A549 (cell line): ENCODE measurements at regions not wholly inside any gene's neighbourhood (a gene's known extent, or its start where the extent isn't known, plus 50 kb on each side); places are given as distances from the start of the nearest gene placed in this dataset.

Experiments
- JUNB ChIP-seq: fragments of >200 bp; sonication (Bioruptor Twin); formaldehyde crosslinking; IDR thresholded peaks from 2 replicates; pipeline ENCODE4 v1.6.1; 2016
- MAFK ChIP-seq: fragments of 450-650 bp; IDR thresholded peaks from 2 replicates; pipeline ENCODE4 v1.6.1; 2014; ENCODE audit not compliant: partially characterized antibody
- MYC ChIP-seq: IDR thresholded peaks from 2 replicates; pipeline ENCODE4 v1.6.1; 2012; ENCODE audit warnings: mild to moderate bottlenecking, inconsistent platforms, low read length, improper control_type of control experiment, borderline replicate concordance
- RCOR1 ChIP-seq: fragments of 150-350 bp; IDR thresholded peaks from 2 replicates; pipeline ENCODE4 v1.6.1; 2014; ENCODE audit warnings: antibody characterized with exemption, low read length, low read depth
- RFX5 ChIP-seq: fragments of 450-650 bp; IDR thresholded peaks from 2 replicates; pipeline ENCODE4 v1.7.1; 2014; ENCODE audit warnings: antibody characterized with exemption, mild to moderate bottlenecking, moderate library complexity

GRCh38 chr1:82901561-82901960 lies 1097.4 kb downstream of the TTLL7 start:
- TF ChIP-seq JUNB: no peak
- no peak for TF ChIP-seq RCOR1
- no peak for TF ChIP-seq MYC
- TF ChIP-seq RFX5: no peak
- no peak for TF ChIP-seq MAFK
